ENCODE measurements at regions not wholly inside any gene's neighbourhood (a gene's known extent, or its start where the extent isn't known, plus 50 kb on each side); places are given as distances from the start of the nearest gene placed in this dataset.

GRCh38 chr3:13706886-13707285 is 158.0 kb downstream of the FBLN2 start:
- no peaks in the 10 kb centered on the region for H3K9me3 ChIP-seq (ENCODE audit: low read depth)
- H3K27me3 ChIP-seq, result no peaks in the 10 kb centered on the region
- H3K4me3 ChIP-seq, result no peak overlapping the region
- TF ChIP-seq CTCF (IDR thresholded peaks at IDR 0.05; ENCODE audit: low read depth, low read length), result no peak
- H3K4me1 ChIP-seq (ENCODE audit: low read depth), result no peaks in the 10 kb centered on the region
- DNase-seq (ENCODE audit: low read depth in 1 of 2, low spot score in 1 of 2), result no peak
- H3K27ac ChIP-seq, result no peak overlapping the region
- H3K36me3 ChIP-seq, result no peaks in the 10 kb centered on the region

- no peaks in the 10 kb centered on the region for H3K27me3 ChIP-seq
- TF ChIP-seq CTCF (IDR thresholded peaks at IDR 0.05; ENCODE audit: low read depth, low read length), result no peak
- no peaks in the 10 kb centered on the region for H3K9me3 ChIP-seq (ENCODE audit: low read depth)
- no peak overlapping the region for H3K4me3 ChIP-seq
- H3K36me3 ChIP-seq, result no peaks in the 10 kb centered on the region
- DNase-seq (ENCODE audit: low read depth in 1 of 2, low spot score in 1 of 2), result no peak
- no peak overlapping the region for H3K27ac ChIP-seq
- H3K4me1 ChIP-seq (ENCODE audit: low read depth), result no peaks in the 10 kb centered on the region
These were observed 157.5 kb downstream of the FBLN2 start for GRCh38 chr3:13706451-13706850.

GRCh38 chr3:13705702-13706280 is 156.9 kb downstream of the FBLN2 start:
- no peak for DNase-seq (ENCODE audit: low read depth in 1 of 2, low spot score in 1 of 2)
- Histone ChIP-seq H3K4me3 (no peak overlapping the region), H3K27me3 (no peaks in the 10 kb centered on the region), H3K27ac (no peak overlapping the region), H3K4me1 (ENCODE audit: low read depth) (no peaks in the 10 kb centered on the region), H3K36me3 (no peaks in the 10 kb centered on the region), H3K9me3 (ENCODE audit: low read depth) (no peaks in the 10 kb centered on the region)
- no peak for TF ChIP-seq CTCF (IDR thresholded peaks at IDR 0.05; ENCODE audit: low read depth, low read length)

GRCh38 chr3:13705051-13705450 is 156.1 kb downstream of the FBLN2 start:
- no peak for TF ChIP-seq CTCF (IDR thresholded peaks at IDR 0.05; ENCODE audit: low read depth, low read length)
- H3K9me3 ChIP-seq (ENCODE audit: low read depth), result no peaks in the 10 kb centered on the region
- H3K4me3 ChIP-seq, result no peak overlapping the region
- no peaks in the 10 kb centered on the region for H3K4me1 ChIP-seq (ENCODE audit: low read depth)
- no peaks in the 10 kb centered on the region for H3K36me3 ChIP-seq
- H3K27me3 ChIP-seq, result no peaks in the 10 kb centered on the region
- DNase-seq (ENCODE audit: low read depth in 1 of 2, low spot score in 1 of 2), result no peak
- no peak overlapping the region for H3K27ac ChIP-seq

- DNase-seq (ENCODE audit: low read depth in 1 of 2, low spot score in 1 of 2), result no peak
- Histone ChIP-seq H3K27ac (no peak overlapping the region), H3K9me3 (ENCODE audit: low read depth) (no peaks in the 10 kb centered on the region), H3K36me3 (no peaks in the 10 kb centered on the region), H3K4me1 (ENCODE audit: low read depth) (no peaks in the 10 kb centered on the region), H3K27me3 (no peaks in the 10 kb centered on the region), H3K4me3 (no peak overlapping the region)
- no peak for TF ChIP-seq CTCF (IDR thresholded peaks at IDR 0.05; ENCODE audit: low read depth, low read length)
These were observed 155.2 kb downstream of the FBLN2 start for GRCh38 chr3:13704174-13704573.

- H3K27ac ChIP-seq, result no peak overlapping the region
- H3K4me1 ChIP-seq (ENCODE audit: low read depth), result no peaks in the 10 kb centered on the region
- no peaks in the 10 kb centered on the region for H3K27me3 ChIP-seq
- no peaks in the 10 kb centered on the region for H3K36me3 ChIP-seq
- no peaks in the 10 kb centered on the region for H3K9me3 ChIP-seq (ENCODE audit: low read depth)
- no peak for TF ChIP-seq CTCF (IDR thresholded peaks at IDR 0.05; ENCODE audit: low read depth, low read length)
- no peak for DNase-seq (ENCODE audit: low read depth in 1 of 2, low spot score in 1 of 2)
- no peak overlapping the region for H3K4me3 ChIP-seq
These were observed 154.1 kb downstream of the FBLN2 start for GRCh38 chr3:13703071-13703470.
